GM12891 (cell line): ENCODE measurements at regions not wholly inside any gene's neighbourhood (a gene's known extent, or its start where the extent isn't known, plus 50 kb on each side); places are given as distances from the start of the nearest gene placed in this dataset.

Experiments used
- DNase-seq: peaks from one replicate; pipeline ENCODE4 v3.0.0; 2011; ENCODE audit warnings: low spot score; ENCODE audit not compliant: insufficient read length
- FAIRE-seq: peaks from 2 replicates; lab custom pipeline; 2011; peaks lifted over from hg19 to GRCh38; lab: Jason Lieb, UNC
- PAX5 ChIP-seq: IDR thresholded peaks from 2 replicates; pipeline ENCODE4 v1.6.1; 2011; ENCODE audit warnings: low read length, moderate library complexity, mild to moderate bottlenecking; ENCODE audit not compliant: insufficient read depth, severe bottlenecking
- POLR2A ChIP-seq: IDR thresholded peaks from 2 replicates; pipeline ENCODE4 v1.6.1; 2011; ENCODE audit warnings: low read depth, low read length, control low read depth
- POLR2AphosphoS5 ChIP-seq: IDR thresholded peaks from 2 replicates; pipeline ENCODE4 v1.6.1; 2011; ENCODE audit warnings: low read depth, low read length, control low read depth
- POU2F2 ChIP-seq: IDR thresholded peaks from 2 replicates; pipeline ENCODE4 v1.6.1; 2011; ENCODE audit warnings: low read depth, mild to moderate bottlenecking, control low read depth, low read length, moderate library complexity
- SPI1 ChIP-seq: IDR thresholded peaks from 2 replicates; pipeline ENCODE4 v1.6.1; 2011; ENCODE audit warnings: low read depth, low read length, control low read depth
- TAF1 ChIP-seq: IDR thresholded peaks from 2 replicates; pipeline ENCODE4 v1.6.1; 2011; ENCODE audit warnings: low read depth, low read length, control low read depth

- FAIRE-seq = no peak
- TF ChIP-seq TAF1 = no peak
Observed at GRCh38 chrX:98371994-98372393, 1488.3 kb downstream of the RPA4 start.

GRCh38 chrX:98379134-98379533 lies 1495.4 kb downstream of the RPA4 start:
- no peak for FAIRE-seq
- TF ChIP-seq POU2F2 (no peak), SPI1 (no peak), TAF1 (no peak), POLR2A (no peak), PAX5 (no peak), POLR2AphosphoS5 (no peak)
- no peak for DNase-seq

More at GRCh38 chrX:98371994-98372393, 1488.3 kb downstream of the RPA4 start:
- DNase-seq = no peak

- DNase-seq (no peak), FAIRE-seq (no peak)
- TF ChIP-seq POU2F2 (no peak), TAF1 (no peak), POLR2AphosphoS5 (no peak), SPI1 (no peak), PAX5 (no peak), POLR2A (no peak)
Observed at GRCh38 chrX:98380106-98380505, 1496.4 kb downstream of the RPA4 start.

- DNase-seq = no peak
- TF ChIP-seq SPI1 (no peak), POU2F2 (no peak), POLR2AphosphoS5 (no peak), PAX5 (no peak), POLR2A (no peak), TAF1 (no peak)
- no peak for FAIRE-seq
Observed at GRCh38 chrX:98380556-98380955, 1496.8 kb downstream of the RPA4 start.

DNA sequence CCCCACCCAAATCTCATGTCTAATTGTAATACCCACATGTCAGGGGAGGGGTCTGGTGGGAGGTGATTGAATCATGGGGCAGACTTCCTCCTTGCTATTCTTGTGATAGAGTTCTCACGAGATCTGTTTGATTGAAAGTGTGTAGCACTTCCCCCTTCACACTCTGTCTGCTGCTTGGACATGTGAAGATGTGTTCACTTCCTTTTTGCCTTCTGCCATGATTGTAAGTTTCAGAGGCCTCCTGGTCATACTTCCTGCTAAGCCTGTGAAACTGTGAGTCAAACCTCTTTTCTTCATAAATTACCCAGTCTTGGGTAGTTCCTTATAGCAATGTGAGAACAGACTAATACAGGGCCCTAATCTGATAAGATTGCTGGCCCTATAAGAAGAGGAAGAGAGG lies 1514.8 kb downstream of the RPA4 start:
- DNase-seq (no peak), FAIRE-seq (no peak)
- no peak for TF ChIP-seq TAF1
- TF ChIP-seq POLR2AphosphoS5 = no peak
- no peak for TF ChIP-seq PAX5
- TF ChIP-seq POLR2A = no peak
- TF ChIP-seq SPI1 = no peak
- no peak for TF ChIP-seq POU2F2

DNA sequence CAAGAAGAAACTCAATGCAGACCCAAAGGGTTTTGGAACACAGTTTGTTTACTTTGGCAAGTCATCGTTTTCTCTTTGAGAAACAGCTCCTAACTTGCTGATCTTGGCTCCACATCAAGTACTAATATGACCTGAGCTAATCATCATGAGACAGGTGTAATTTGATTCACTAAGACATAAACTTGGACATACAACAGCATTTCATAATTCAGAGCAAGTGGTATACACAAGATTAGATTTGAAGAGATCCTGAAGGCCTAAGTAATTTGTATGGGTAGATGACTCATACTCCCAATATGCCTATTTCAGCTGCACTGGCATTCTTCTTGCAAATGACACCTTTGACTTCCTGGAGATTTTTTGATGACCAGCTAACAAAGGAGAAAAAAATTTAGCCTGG lies 1521.7 kb downstream of the RPA4 start:
- DNase-seq (no peak), FAIRE-seq (no peak)
- TF ChIP-seq TAF1 = no peak
- no peak for TF ChIP-seq PAX5
- no peak for TF ChIP-seq SPI1
- TF ChIP-seq POU2F2 = no peak
- TF ChIP-seq POLR2A = no peak

GRCh38 chrX:98407584-98407983 lies 1523.9 kb downstream of the RPA4 start:
- DNase-seq (no peak), FAIRE-seq (no peak)
- TF ChIP-seq TAF1 (no peak), PAX5 (no peak), POU2F2 (no peak), POLR2A (no peak), SPI1 (no peak), POLR2AphosphoS5 (no peak)

GRCh38 chrX:98409867-98410266 lies 1526.2 kb downstream of the RPA4 start:
- FAIRE-seq = no peak
- DNase-seq = no peak
- TF ChIP-seq TAF1 (no peak), POLR2AphosphoS5 (no peak), POLR2A (no peak), POU2F2 (no peak), SPI1 (no peak), PAX5 (no peak)

DNA sequence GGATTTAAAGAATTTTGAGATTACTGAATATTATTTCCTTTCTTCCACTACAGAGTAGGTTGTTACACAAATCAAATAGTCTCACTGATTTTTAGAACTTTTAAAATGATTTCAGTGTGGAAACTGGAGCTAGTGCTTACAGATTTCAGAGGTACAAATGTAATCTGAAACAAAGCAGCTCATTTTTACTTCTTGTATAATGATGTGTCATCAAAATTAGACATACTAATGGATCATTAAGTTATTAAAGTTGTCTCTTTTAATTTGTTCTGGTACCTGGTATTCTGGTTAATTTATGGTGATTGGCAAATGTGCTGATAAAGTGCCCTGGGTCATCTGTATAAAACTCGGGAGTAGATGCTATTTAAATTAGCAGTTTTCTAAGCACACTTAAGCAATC lies 1528.3 kb downstream of the RPA4 start:
- DNase-seq (no peak), FAIRE-seq (no peak)
- TF ChIP-seq PAX5 (no peak), POLR2AphosphoS5 (no peak), SPI1 (no peak), POU2F2 (no peak), TAF1 (no peak), POLR2A (no peak)

DNA sequence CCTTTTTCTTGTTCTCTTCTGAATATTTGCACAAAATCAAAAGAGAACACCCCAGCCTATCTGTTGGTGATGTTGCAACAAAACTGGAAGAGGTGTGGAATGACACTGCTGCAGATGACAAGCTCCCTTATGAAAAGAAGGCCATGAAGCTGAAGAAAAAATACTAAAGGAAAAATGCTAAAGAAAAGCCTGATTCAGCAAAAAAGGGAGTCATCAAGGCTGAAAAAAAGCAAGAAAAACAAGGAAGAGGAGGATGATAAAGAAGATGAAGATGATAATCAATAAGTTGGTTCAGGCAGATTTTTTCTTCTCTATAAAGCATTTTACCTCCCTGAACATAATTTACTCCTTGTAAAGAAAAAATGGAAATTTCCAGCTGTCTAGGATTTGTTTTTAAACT lies 1538.8 kb downstream of the RPA4 start:
- TF ChIP-seq POLR2A (no peak), TAF1 (no peak), SPI1 (no peak), POLR2AphosphoS5 (no peak), PAX5 (no peak), POU2F2 (no peak)
- no peak for DNase-seq

More for the DNA sequence above, 1538.8 kb downstream of the RPA4 start:
- FAIRE-seq = no peak
